T-helper 2 cell treated with Interferon-gamma antibody and Interleukin-4, amounts not matched to agents 5 μg/mL and 100 μg/mL, for 36 hours (primary cell): ENCODE measurements at regions not wholly inside any gene's neighbourhood (a gene's known extent, or its start where the extent isn't known, plus 50 kb on each side); places are given as distances from the start of the nearest gene placed in this dataset.

Experiments used
- DNase-seq: peaks from one replicate; pipeline ENCODE4 v3.0.0; 2021; ENCODE audit warnings: low spot score
- H3K27ac Mint-ChIP-seq: one replicate; pipeline ENCODE4 v1.8.0; 2021; ENCODE audit warnings: mild to moderate bottlenecking, mixed read lengths
- H3K27me3 Mint-ChIP-seq: one replicate; pipeline ENCODE4 v1.8.0; 2021; ENCODE audit warnings: low read depth, mixed read lengths
- H3K36me3 Mint-ChIP-seq: one replicate; pipeline ENCODE4 v1.8.0; 2021; ENCODE audit warnings: low read depth, mixed read lengths
- H3K4me1 Mint-ChIP-seq: one replicate; pipeline ENCODE4 v1.8.0; 2021; ENCODE audit warnings: low read depth, mixed read lengths
- H3K4me3 Mint-ChIP-seq: one replicate; pipeline ENCODE4 v1.8.0; 2022; ENCODE audit warnings: mild to moderate bottlenecking, moderate library complexity, mixed read lengths
- H3K9me3 Mint-ChIP-seq: one replicate; pipeline ENCODE4 v1.8.0; 2021; ENCODE audit warnings: mixed read lengths

DNA sequence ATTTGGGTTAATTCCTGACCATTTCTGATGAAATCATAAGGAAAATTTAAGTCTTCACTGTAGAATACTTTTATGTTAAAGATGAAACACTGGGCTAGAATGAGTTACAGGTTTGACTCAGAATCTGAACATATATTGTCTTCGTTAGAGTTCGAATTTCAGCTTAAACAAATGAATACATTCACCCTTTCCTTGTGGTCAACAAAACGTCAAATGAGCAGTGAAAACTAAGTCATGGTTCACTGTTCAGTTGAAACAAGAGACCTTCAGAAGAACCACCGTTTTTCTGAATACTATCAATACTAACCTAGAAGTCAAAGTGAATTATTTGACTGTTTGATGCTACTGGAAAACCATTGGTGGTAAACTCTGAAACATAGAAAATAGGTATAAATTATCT, 235.2 kb upstream of the ZWINT start:
- Mint-ChIP-seq H3K4me1 (no peaks in the 10 kb centered on the region), H3K9me3 (peaks cover 10% of the 10 kb centered on the region), H3K36me3 (no peaks in the 10 kb centered on the region), H3K27me3 (no peaks in the 10 kb centered on the region), H3K27ac (no peak overlapping the region), H3K4me3 (no peak overlapping the region)
- DNase-seq, result no peak

DNA sequence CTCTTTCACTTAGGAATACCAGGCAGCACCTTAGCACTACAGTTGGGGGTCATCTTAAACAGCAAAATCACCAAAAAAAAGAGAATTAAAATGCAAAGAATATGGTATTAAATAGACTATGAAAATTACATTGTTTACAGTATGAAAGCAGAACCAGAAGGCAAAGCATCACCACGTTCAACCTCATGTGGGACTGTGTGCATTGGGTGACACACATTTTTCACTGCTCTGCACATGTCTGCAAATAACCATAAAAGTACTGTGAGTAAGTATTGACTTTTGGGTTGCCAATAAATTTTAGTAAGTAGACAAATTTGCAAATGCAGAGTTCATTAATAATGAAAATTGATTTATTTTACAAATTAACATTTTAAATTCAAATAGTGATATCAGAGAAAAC, 232.1 kb upstream of the ZWINT start:
- no peak overlapping the region for H3K4me3 Mint-ChIP-seq
- peaks cover 10% of the 10 kb centered on the region for H3K9me3 Mint-ChIP-seq
- no peaks in the 10 kb centered on the region for H3K27me3 Mint-ChIP-seq
- no peaks in the 10 kb centered on the region for H3K4me1 Mint-ChIP-seq
- no peak overlapping the region for H3K27ac Mint-ChIP-seq
- H3K36me3 Mint-ChIP-seq, result no peaks in the 10 kb centered on the region
- no peak for DNase-seq

DNA sequence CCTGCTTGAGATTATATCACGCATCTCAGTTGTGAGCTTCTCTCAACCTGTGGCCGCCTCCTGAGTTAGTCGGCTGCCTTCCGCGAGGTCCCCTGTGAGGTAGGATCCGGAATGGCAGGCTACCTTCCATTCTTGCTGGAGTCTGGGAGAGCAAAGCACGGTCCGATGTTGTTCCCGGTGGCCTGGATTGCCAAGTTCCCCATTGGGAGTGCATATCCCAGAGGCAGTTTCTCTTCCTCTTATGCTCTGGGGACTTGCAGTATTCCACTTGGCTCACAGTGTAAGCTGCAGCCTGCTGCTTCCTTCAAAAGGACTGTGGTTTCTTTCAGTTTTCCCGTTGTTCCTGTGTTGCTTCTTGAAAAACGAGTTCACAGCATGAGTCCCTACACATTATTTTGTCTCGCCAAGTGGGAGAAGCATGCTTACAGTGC, 225.4 kb upstream of the ZWINT start:
- Mint-ChIP-seq H3K4me1 (no peaks in the 10 kb centered on the region), H3K4me3 (no peak overlapping the region), H3K27ac (no peak overlapping the region), H3K9me3 (no peaks in the 10 kb centered on the region), H3K27me3 (no peaks in the 10 kb centered on the region), H3K36me3 (no peaks in the 10 kb centered on the region)
- DNase-seq, result no peak

- H3K27me3 Mint-ChIP-seq, result no peaks in the 10 kb centered on the region
- no peak overlapping the region for H3K4me3 Mint-ChIP-seq
- peaks cover 5% of the 10 kb centered on the region for H3K9me3 Mint-ChIP-seq
- no peaks in the 10 kb centered on the region for H3K36me3 Mint-ChIP-seq
- no peaks in the 10 kb centered on the region for H3K4me1 Mint-ChIP-seq
- no peak for DNase-seq
- no peak overlapping the region for H3K27ac Mint-ChIP-seq
Measured at GRCh38 chr10:56585447-56586171, 224.6 kb upstream of the ZWINT start.

DNA sequence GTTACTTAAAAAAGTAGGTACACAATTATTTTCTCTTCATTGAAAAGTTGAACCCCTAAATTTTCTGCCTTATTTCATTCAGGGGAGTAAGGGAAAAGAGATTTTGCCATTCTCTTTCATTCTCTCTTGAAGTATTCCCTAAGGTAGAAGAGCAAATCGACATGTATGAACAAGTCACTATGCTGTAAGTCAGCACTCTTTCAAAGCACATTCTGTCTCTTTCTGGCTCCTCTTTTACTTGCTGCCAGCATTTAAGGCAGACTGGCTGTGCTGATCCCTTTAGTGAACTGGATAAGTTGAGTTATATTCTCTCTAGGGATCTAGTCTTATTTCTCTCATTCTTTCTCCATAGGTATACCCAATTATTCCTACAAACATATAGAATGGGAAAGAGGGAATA, 222.3 kb upstream of the ZWINT start:
- Mint-ChIP-seq H3K4me1 (no peaks in the 10 kb centered on the region), H3K27me3 (no peaks in the 10 kb centered on the region), H3K9me3 (peaks cover 11% of the 10 kb centered on the region), H3K4me3 (no peak overlapping the region), H3K36me3 (no peaks in the 10 kb centered on the region), H3K27ac (no peak overlapping the region)
- DNase-seq, result no peak

GRCh38 chr10:56567580-56567979, 206.5 kb upstream of the ZWINT start:
- H3K4me1 Mint-ChIP-seq, result no peaks in the 10 kb centered on the region
- no peak for DNase-seq
- no peak overlapping the region for H3K27ac Mint-ChIP-seq
- no peak overlapping the region for H3K4me3 Mint-ChIP-seq
- no peaks in the 10 kb centered on the region for H3K36me3 Mint-ChIP-seq
- H3K27me3 Mint-ChIP-seq, result no peaks in the 10 kb centered on the region
- H3K9me3 Mint-ChIP-seq, result peaks cover 31% of the 10 kb centered on the region

DNA sequence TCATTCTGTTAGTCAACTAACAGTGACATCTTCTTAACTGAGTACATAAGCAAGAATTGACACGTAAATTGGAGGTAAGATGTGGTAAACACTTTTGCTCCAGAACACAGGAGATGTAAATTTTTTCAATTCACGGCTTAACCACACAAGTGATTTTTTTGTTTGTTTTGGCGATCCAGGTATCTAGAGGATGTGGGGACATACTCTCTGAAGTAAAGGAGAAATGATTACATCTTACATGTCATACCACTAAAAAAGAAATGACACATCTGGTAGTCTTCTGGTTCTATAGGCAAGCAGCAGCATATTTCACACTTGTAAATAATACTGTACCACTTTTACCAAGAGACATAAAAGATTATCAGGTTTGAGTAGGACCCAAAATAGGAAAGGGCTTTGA, 200.3 kb upstream of the ZWINT start:
- Mint-ChIP-seq H3K4me3 (no peak overlapping the region), H3K9me3 (peaks cover 3% of the 10 kb centered on the region)
- DNase-seq, result no peak

DNA sequence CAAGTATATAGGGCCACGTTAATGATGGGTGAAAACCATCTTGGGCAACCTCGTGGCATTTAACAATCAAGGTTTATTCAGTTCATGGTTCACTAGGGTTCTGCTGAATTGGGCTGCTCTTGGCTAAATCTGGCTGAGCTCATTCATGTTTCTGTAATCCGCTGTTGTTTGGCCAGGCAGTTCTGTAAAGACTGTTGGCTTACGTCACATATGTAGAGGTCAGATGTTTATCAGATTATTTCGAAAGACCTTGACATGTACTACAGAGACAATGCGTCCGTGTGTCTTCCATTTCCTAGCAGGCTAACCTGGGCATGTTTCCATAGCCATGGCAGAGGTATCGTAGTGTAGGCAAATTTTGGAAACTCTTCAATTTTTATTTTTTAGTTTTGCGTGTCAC, 190.0 kb upstream of the ZWINT start:
- no peaks in the 10 kb centered on the region for H3K27me3 Mint-ChIP-seq
- H3K27ac Mint-ChIP-seq, result no peak overlapping the region
- no peak overlapping the region for H3K4me3 Mint-ChIP-seq
- no peaks in the 10 kb centered on the region for H3K36me3 Mint-ChIP-seq
- no peak for DNase-seq
- H3K9me3 Mint-ChIP-seq, result peaks cover 39% of the 10 kb centered on the region
- H3K4me1 Mint-ChIP-seq, result no peaks in the 10 kb centered on the region

More for the DNA sequence above, 200.3 kb upstream of the ZWINT start:
- Mint-ChIP-seq H3K36me3 (no peaks in the 10 kb centered on the region), H3K27ac (no peak overlapping the region), H3K4me1 (no peaks in the 10 kb centered on the region), H3K27me3 (no peaks in the 10 kb centered on the region)

- Mint-ChIP-seq H3K9me3 (peaks cover 27% of the 10 kb centered on the region), H3K36me3 (no peaks in the 10 kb centered on the region), H3K4me3 (no peak overlapping the region), H3K27ac (no peak overlapping the region), H3K4me1 (no peaks in the 10 kb centered on the region), H3K27me3 (no peaks in the 10 kb centered on the region)
- DNase-seq, result no peak
Measured at GRCh38 chr10:56547163-56547562, 186.1 kb upstream of the ZWINT start.

- no peaks in the 10 kb centered on the region for H3K27me3 Mint-ChIP-seq
- H3K36me3 Mint-ChIP-seq, result no peaks in the 10 kb centered on the region
- no peak overlapping the region for H3K27ac Mint-ChIP-seq
- DNase-seq, result no peak
- peaks cover 16% of the 10 kb centered on the region for H3K9me3 Mint-ChIP-seq
- no peak overlapping the region for H3K4me3 Mint-ChIP-seq
- H3K4me1 Mint-ChIP-seq, result no peaks in the 10 kb centered on the region
Measured at GRCh38 chr10:56537984-56538383, 176.9 kb upstream of the ZWINT start.

GRCh38 chr10:56522166-56522565, 161.1 kb upstream of the ZWINT start:
- no peaks in the 10 kb centered on the region for H3K4me1 Mint-ChIP-seq
- peaks cover 6% of the 10 kb centered on the region for H3K9me3 Mint-ChIP-seq

DNA sequence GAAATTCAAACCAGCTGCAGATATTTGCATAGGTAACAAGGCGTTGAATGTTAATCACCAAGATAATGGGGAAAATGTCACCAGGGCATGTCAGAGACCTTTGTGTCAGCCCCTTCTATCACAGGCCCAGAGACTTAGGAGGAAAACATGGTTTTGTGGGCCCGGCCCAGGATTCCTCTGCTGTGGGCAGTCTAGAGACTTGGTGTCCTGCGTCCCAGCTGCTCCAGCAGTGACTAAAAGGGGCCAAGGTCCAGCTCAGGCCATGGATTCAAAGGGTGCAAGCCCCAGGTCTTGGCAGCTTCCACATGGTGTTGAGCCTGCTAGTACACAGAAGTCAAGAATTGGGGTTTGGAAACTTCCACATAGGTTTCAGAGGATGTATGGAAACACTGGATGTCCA, 147.5 kb upstream of the ZWINT start:
- Mint-ChIP-seq H3K27me3 (no peaks in the 10 kb centered on the region), H3K9me3 (peaks cover 5% of the 10 kb centered on the region), H3K4me3 (no peak overlapping the region), H3K27ac (no peak overlapping the region), H3K36me3 (no peaks in the 10 kb centered on the region), H3K4me1 (no peaks in the 10 kb centered on the region)
- DNase-seq, result no peak

More at GRCh38 chr10:56522166-56522565, 161.1 kb upstream of the ZWINT start:
- Mint-ChIP-seq H3K27me3 (no peaks in the 10 kb centered on the region), H3K4me3 (no peak overlapping the region), H3K36me3 (no peaks in the 10 kb centered on the region), H3K27ac (no peak overlapping the region)
- no peak for DNase-seq

DNA sequence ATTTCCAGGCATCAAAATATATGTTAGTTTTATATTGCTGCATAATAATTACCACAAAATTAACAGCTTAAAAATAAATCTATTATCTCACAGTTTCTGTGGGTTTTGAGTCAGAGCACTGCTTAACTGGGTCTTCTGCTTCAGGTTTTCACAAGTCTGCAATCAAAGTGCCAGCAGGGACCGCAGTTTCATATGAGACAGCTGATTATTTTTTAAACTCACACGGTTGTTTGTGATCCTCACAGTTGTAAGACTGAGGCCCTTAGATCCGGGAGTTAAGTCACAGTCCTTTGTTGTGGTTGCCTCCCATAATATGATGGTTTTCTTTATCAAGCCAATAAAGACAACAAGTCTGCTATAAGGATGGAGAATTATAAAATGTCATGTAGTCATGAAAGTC, 146.0 kb upstream of the ZWINT start:
- Mint-ChIP-seq H3K27ac (no peak overlapping the region), H3K9me3 (peaks cover 5% of the 10 kb centered on the region), H3K4me1 (no peaks in the 10 kb centered on the region), H3K4me3 (no peak overlapping the region), H3K36me3 (no peaks in the 10 kb centered on the region), H3K27me3 (no peaks in the 10 kb centered on the region)
- DNase-seq, result no peak

DNA sequence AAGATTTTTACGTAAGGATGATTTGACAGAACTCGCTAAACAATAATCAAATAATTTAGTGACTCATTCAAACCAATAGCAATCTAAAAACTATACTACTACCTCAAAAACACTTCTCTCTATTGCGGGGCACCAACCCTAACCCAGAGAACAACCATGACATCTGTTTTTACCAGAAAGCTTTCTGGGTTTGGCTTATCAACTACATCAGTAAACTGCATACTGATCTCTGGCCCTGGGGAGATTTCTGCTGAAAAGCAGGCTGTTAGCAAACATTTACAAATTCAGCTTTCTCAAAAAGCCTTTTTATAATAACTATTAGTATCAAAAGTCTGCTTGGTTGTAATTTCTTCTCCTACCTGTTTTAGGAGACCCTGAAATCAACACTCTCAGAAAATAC, 144.5 kb upstream of the ZWINT start:
- Mint-ChIP-seq H3K27me3 (no peaks in the 10 kb centered on the region), H3K4me1 (no peaks in the 10 kb centered on the region), H3K4me3 (no peak overlapping the region), H3K9me3 (peaks cover 1% of the 10 kb centered on the region), H3K36me3 (no peaks in the 10 kb centered on the region), H3K27ac (no peak overlapping the region)
- no peak for DNase-seq

DNA sequence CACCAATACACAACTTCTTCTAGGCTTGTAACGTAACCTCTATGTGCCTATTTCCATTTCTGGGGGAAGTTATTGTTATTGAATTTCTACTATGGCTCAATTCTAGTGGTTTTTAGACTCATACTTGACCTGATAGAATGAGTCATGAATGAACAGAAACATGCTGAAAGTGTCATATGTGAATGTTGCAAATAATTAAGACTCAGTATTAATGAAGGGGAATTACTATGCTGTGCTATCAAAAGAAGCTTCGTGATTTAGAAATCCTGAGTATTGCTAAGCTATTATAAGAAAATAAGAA, 135.1 kb upstream of the ZWINT start:
- H3K4me1 Mint-ChIP-seq, result no peaks in the 10 kb centered on the region
- no peak overlapping the region for H3K4me3 Mint-ChIP-seq
- peaks cover 3% of the 10 kb centered on the region for H3K9me3 Mint-ChIP-seq
- H3K27ac Mint-ChIP-seq, result no peak overlapping the region
- DNase-seq, result no peak
- no peaks in the 10 kb centered on the region for H3K27me3 Mint-ChIP-seq
- H3K36me3 Mint-ChIP-seq, result no peaks in the 10 kb centered on the region
